PFSK-1 (cell line): ENCODE measurements at regions not wholly inside any gene's neighbourhood (a gene's known extent, or its start where the extent isn't known, plus 50 kb on each side); places are given as distances from the start of the nearest gene placed in this dataset.

ENCODE experiments used
- FOXP2 ChIP-seq: optimal IDR thresholded peaks from 2 replicates; pipeline ENCODE3; 2011; ENCODE audit warnings: borderline replicate concordance, control low read depth, inconsistent platforms; ENCODE audit not compliant: insufficient read depth; ENCODE audit errors: extremely low read length, extremely low read depth
- POLR2AphosphoS5 ChIP-seq: IDR thresholded peaks from 2 replicates; pipeline ENCODE4 v1.6.1; 2012; ENCODE audit warnings: low read depth, mild to moderate bottlenecking, control low read depth, low read length, moderate library complexity
- SIN3A ChIP-seq: IDR thresholded peaks from 2 replicates; pipeline ENCODE4 v1.6.1; 2012; ENCODE audit warnings: mild to moderate bottlenecking, low read length, moderate library complexity, borderline replicate concordance; ENCODE audit not compliant: insufficient read depth
- TAF1 ChIP-seq: IDR thresholded peaks from 2 replicates; pipeline ENCODE4 v1.6.1; 2012; ENCODE audit warnings: low read length, control low read depth, borderline replicate concordance; ENCODE audit not compliant: insufficient read depth
- TF ChIP-seq, protein P1 (sequence below), 2 experiments: IDR thresholded peaks; 2 replicates each; pipeline versions ENCODE4 v1.6.1 to v1.8.0; 2011 to 2012; ENCODE audit warnings: low read depth in 2 of 2, low read length in 2 of 2, control low read depth in 1 of 2, inconsistent platforms in 1 of 2, mild to moderate bottlenecking in 1 of 2, moderate library complexity in 1 of 2; ENCODE audit not compliant: insufficient read depth in 1 of 2

DNA sequence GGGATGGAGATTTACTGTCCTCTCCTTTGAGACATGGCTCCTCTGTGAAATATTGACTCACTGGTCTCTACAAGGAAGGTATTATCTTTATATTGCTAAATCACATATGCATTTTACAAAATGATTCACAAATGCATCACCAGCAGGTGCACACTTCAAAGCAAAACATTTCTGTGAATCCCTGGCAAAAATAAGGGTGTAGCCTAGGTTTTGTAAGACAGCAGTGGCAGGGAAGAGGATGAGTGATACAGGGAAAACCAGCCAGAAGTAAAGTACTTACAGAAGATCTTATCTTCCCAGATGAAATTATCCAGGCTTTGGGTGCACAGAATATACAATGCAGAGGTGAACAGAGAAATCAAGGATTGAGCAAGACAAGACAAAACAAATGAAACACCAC, 1094.6 kb downstream of the GATA3 start:
- TF ChIP-seq TAF1 = no peak
- TF ChIP-seq, protein P1, sequence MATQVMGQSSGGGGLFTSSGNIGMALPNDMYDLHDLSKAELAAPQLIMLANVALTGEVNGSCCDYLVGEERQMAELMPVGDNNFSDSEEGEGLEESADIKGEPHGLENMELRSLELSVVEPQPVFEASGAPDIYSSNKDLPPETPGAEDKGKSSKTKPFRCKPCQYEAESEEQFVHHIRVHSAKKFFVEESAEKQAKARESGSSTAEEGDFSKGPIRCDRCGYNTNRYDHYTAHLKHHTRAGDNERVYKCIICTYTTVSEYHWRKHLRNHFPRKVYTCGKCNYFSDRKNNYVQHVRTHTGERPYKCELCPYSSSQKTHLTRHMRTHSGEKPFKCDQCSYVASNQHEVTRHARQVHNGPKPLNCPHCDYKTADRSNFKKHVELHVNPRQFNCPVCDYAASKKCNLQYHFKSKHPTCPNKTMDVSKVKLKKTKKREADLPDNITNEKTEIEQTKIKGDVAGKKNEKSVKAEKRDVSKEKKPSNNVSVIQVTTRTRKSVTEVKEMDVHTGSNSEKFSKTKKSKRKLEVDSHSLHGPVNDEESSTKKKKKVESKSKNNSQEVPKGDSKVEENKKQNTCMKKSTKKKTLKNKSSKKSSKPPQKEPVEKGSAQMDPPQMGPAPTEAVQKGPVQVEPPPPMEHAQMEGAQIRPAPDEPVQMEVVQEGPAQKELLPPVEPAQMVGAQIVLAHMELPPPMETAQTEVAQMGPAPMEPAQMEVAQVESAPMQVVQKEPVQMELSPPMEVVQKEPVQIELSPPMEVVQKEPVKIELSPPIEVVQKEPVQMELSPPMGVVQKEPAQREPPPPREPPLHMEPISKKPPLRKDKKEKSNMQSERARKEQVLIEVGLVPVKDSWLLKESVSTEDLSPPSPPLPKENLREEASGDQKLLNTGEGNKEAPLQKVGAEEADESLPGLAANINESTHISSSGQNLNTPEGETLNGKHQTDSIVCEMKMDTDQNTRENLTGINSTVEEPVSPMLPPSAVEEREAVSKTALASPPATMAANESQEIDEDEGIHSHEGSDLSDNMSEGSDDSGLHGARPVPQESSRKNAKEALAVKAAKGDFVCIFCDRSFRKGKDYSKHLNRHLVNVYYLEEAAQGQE (IDR thresholded peaks at IDR 0.05; ENCODE audit: insufficient read depth in 1 of 2, low read depth in 2 of 2, low read length in 2 of 2) = no peak
- TF ChIP-seq POLR2AphosphoS5 = no peak
- no peak for TF ChIP-seq SIN3A
- TF ChIP-seq FOXP2 = no peak

DNA sequence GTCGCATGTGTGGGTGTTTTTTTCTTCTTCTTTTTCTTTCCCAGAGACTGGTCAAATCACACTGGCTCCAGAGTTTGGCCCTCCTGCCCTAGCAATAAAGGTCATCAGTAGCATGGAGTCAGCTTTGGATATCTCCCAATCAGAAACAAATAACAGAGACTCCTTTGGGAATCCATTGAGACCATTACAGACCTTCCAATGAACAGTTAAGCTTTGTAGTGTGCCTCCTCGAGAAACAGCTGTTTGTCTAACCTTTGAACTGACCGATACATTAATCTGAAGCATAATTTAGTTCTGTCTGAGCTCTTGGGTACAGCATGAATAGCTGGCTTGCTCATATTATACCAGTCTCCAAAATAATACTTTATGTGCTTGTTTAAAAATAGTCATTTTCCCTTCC, 1103.2 kb downstream of the GATA3 start:
- no peak for TF ChIP-seq SIN3A
- TF ChIP-seq, protein P1 (IDR thresholded peaks at IDR 0.05; ENCODE audit: insufficient read depth in 1 of 2, low read depth in 2 of 2, low read length in 2 of 2) = no peak
- no peak for TF ChIP-seq TAF1
- TF ChIP-seq FOXP2 = no peak
- TF ChIP-seq POLR2AphosphoS5 = no peak

DNA sequence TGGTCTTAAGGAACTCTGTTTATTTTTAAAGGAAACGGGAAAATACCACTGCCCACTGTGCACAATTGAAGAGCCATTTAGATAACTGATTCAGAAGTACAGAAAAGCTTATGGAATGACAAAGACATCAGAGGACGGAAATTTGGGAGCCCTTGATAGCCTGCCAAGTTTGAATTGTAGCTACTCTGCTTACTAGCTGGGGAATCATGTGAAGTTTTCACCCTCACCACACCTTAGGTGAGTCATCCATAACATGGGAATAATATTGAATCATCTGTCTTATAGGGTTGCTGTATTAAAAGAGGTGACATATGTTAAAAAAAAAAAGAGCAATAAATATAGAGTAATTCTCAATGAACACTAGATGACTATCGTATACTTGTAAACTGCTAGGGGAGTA, 1104.2 kb downstream of the GATA3 start:
- TF ChIP-seq, protein P1 (IDR thresholded peaks at IDR 0.05; ENCODE audit: insufficient read depth in 1 of 2, low read depth in 2 of 2, low read length in 2 of 2) = no peak
- TF ChIP-seq TAF1 = no peak
- no peak for TF ChIP-seq FOXP2
- TF ChIP-seq SIN3A = no peak
- no peak for TF ChIP-seq POLR2AphosphoS5

- TF ChIP-seq POLR2AphosphoS5 = no peak
- TF ChIP-seq, protein P1 (IDR thresholded peaks at IDR 0.05; ENCODE audit: insufficient read depth in 1 of 2, low read depth in 2 of 2, low read length in 2 of 2) = no peak
Measured at GRCh38 chr10:9160275-9160674, 1105.8 kb downstream of the GATA3 start.

- TF ChIP-seq TAF1 (no peak), POLR2AphosphoS5 (no peak), FOXP2 (no peak), SIN3A (no peak)
- TF ChIP-seq, protein P1 (IDR thresholded peaks at IDR 0.05; ENCODE audit: insufficient read depth in 1 of 2, low read depth in 2 of 2, low read length in 2 of 2) = no peak
Measured at GRCh38 chr10:9163699-9164098, 1109.2 kb downstream of the GATA3 start.
